Endodermal cell (in vitro differentiated cells): ENCODE measurements at regions not wholly inside any gene's neighbourhood (a gene's known extent, or its start where the extent isn't known, plus 50 kb on each side); places are given as distances from the start of the nearest gene placed in this dataset.

ENCODE experiments used
- DNase-seq: peaks from one replicate; pipeline ENCODE4 v3.0.0-alpha.2; 2017
- H3K27ac ChIP-seq: 2 replicates; pipeline ENCODE4 v1.5.1; 2013; ENCODE audit warnings: mild to moderate bottlenecking, low read depth, low read length, moderate library complexity
- H3K27me3 ChIP-seq: 2 replicates; pipeline ENCODE4 v1.6.1; 2013; ENCODE audit warnings: mild to moderate bottlenecking, low read length, moderate library complexity; ENCODE audit not compliant: insufficient read depth, control insufficient read depth, poor library complexity, severe bottlenecking
- H3K36me3 ChIP-seq: 2 replicates; pipeline ENCODE4 v1.7.0; 2013; ENCODE audit warnings: mild to moderate bottlenecking, low read length, moderate library complexity; ENCODE audit not compliant: control insufficient read depth, insufficient read depth
- H3K4me1 ChIP-seq: one replicate; pipeline ENCODE4 v1.7.0; 2013; ENCODE audit warnings: low read length; ENCODE audit not compliant: control insufficient read depth, insufficient read depth
- H3K4me3 ChIP-seq: 2 replicates; pipeline ENCODE4 v1.5.1; 2013; ENCODE audit warnings: mild to moderate bottlenecking, low read length, moderate library complexity
- H3K9ac ChIP-seq: 2 replicates; pipeline ENCODE4 v1.6.1; 2013; ENCODE audit warnings: mild to moderate bottlenecking, low read length, moderate library complexity; ENCODE audit not compliant: poor library complexity, severe bottlenecking; ENCODE audit errors: extremely low read depth
- H3K9me3 ChIP-seq: 2 replicates; pipeline ENCODE4 v1.6.1; 2013; ENCODE audit warnings: mild to moderate bottlenecking, low read length, moderate library complexity; ENCODE audit not compliant: control insufficient read depth
- H3K27ac Mint-ChIP-seq: 2 replicates; pipeline ENCODE4 v1.8.0; 2020; ENCODE audit warnings: mixed read lengths
- H3K27me3 Mint-ChIP-seq: 2 replicates; pipeline ENCODE4 v1.8.0; 2021; ENCODE audit warnings: mild to moderate bottlenecking, mixed read lengths; ENCODE audit not compliant: insufficient read depth
- H3K36me3 Mint-ChIP-seq: 2 replicates; pipeline ENCODE4 v1.8.0; 2020; ENCODE audit warnings: low read depth, mixed read lengths
- H3K4me1 Mint-ChIP-seq: 2 replicates; pipeline ENCODE4 v1.8.0; 2020; ENCODE audit warnings: mixed read lengths
- H3K4me3 Mint-ChIP-seq: 2 replicates; pipeline ENCODE4 v1.8.0; 2020; ENCODE audit warnings: mild to moderate bottlenecking, moderate library complexity, mixed read lengths
- H3K9me3 Mint-ChIP-seq: 2 replicates; pipeline ENCODE4 v1.8.0; 2020; ENCODE audit warnings: mild to moderate bottlenecking, mixed read lengths
- WGBS, 2 experiments: methylation state at CpG; one replicate each; pipeline versions ENCODE4 v1.1.5 to v1.1.7; 2013; ENCODE audit warnings: missing lambda C conversion rate in 2 of 2, mixed read lengths in 1 of 2; ENCODE audit not compliant: insufficient coverage in 1 of 2, insufficient read length in 1 of 2; 5-methylcytosine and 5-hydroxymethylcytosine counted together
- TF ChIP-seq, protein P1 (sequence below): fragments of 200-600 bp; sonication (generic); conservative IDR thresholded peaks from 2 replicates; pipeline ENCODE4 v1.5.0; 2021; ENCODE audit warnings: antibody characterized with exemption, mild to moderate bottlenecking

- H3K36me3 ChIP-seq = no peaks in the 10 kb centered on the region
- no peaks in the 10 kb centered on the region for H3K27me3 ChIP-seq
- TF ChIP-seq, protein P1, sequence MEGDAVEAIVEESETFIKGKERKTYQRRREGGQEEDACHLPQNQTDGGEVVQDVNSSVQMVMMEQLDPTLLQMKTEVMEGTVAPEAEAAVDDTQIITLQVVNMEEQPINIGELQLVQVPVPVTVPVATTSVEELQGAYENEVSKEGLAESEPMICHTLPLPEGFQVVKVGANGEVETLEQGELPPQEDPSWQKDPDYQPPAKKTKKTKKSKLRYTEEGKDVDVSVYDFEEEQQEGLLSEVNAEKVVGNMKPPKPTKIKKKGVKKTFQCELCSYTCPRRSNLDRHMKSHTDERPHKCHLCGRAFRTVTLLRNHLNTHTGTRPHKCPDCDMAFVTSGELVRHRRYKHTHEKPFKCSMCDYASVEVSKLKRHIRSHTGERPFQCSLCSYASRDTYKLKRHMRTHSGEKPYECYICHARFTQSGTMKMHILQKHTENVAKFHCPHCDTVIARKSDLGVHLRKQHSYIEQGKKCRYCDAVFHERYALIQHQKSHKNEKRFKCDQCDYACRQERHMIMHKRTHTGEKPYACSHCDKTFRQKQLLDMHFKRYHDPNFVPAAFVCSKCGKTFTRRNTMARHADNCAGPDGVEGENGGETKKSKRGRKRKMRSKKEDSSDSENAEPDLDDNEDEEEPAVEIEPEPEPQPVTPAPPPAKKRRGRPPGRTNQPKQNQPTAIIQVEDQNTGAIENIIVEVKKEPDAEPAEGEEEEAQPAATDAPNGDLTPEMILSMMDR = no peak
- no peak overlapping the region for H3K9ac ChIP-seq
- no peak overlapping the region for H3K27ac ChIP-seq
- Mint-ChIP-seq H3K9me3 (no peaks in the 10 kb centered on the region), H3K36me3 (no peaks in the 10 kb centered on the region), H3K4me1 (no peaks in the 10 kb centered on the region), H3K27me3 (no peaks in the 10 kb centered on the region), H3K27ac (no peak overlapping the region), H3K4me3 (no peak overlapping the region)
- 94 to 100% methylated on average over 1 of the region's 1 CpG for whole genome bisulfite sequencing, 2 experiments
- no peaks in the 10 kb centered on the region for H3K4me1 ChIP-seq
- no peak overlapping the region for H3K4me3 ChIP-seq
- no peaks in the 10 kb centered on the region for H3K9me3 ChIP-seq
- no peak for DNase-seq
Measured at GRCh38 chr16:59090541-59090940, 356.4 kb upstream of the GOT2 start.

DNA sequence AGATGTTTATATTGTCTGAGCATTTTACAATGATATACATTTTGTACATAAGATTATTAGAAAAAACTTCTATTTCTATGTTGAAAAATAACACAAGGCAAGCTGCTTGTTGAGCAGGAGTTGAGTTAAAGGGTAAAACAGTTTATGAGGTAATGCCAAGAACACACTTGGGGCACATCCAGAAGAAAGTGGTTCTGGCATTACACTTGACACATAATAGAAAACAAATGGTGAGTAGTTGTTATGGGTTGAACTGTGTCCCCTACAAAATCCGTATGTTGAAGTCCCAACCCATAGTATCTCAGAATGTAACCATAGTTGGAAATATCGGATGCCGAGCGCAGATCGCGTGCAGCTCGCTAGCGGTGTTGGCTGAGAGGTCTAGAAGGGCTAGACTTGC lies 354.3 kb upstream of the GOT2 start:
- TF ChIP-seq, protein P1 = no peak
- Mint-ChIP-seq H3K4me3 (no peak overlapping the region), H3K27me3 (no peaks in the 10 kb centered on the region), H3K9me3 (no peaks in the 10 kb centered on the region), H3K4me1 (no peaks in the 10 kb centered on the region), H3K27ac (no peak overlapping the region), H3K36me3 (no peaks in the 10 kb centered on the region)
- Histone ChIP-seq H3K27ac (no peak overlapping the region), H3K27me3 (no peaks in the 10 kb centered on the region), H3K4me3 (no peak overlapping the region), H3K4me1 (no peaks in the 10 kb centered on the region), H3K9me3 (no peaks in the 10 kb centered on the region), H3K9ac (no peak overlapping the region), H3K36me3 (no peaks in the 10 kb centered on the region)
- WGBS, 2 experiments = 97 to 99% methylated on average over 7 to 8 of the region's 8 CpGs
- no peak for DNase-seq

DNA sequence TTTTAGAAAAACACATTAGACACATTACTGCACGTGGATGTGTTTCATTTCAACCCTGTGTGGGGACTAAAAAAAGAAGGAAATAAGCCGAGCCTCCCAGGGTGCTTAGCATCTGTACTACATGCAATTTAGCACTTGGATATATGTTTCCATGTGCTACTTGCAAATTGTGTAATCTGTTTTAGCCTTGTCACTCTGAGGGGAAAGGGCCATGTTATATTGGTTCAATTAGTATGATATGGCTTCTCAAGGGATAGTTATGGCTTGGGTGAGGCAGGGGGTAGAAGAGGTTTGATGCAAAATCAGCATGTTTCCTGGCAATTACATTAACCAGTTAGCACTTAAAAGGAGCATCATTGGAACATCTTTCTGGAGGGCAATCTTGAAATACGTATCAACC lies 353.5 kb upstream of the GOT2 start:
- no peaks in the 10 kb centered on the region for H3K4me1 Mint-ChIP-seq
- H3K9ac ChIP-seq = no peak overlapping the region
- TF ChIP-seq, protein P1 = no peak
- H3K4me1 ChIP-seq = no peaks in the 10 kb centered on the region
- no peak for DNase-seq
- 85 to 94% methylated on average over 2 to 3 of the region's 3 CpGs for whole genome bisulfite sequencing, 2 experiments
- no peaks in the 10 kb centered on the region for H3K27me3 ChIP-seq
- no peaks in the 10 kb centered on the region for H3K9me3 ChIP-seq
- no peaks in the 10 kb centered on the region for H3K36me3 Mint-ChIP-seq
- no peak overlapping the region for H3K4me3 Mint-ChIP-seq
- no peaks in the 10 kb centered on the region for H3K27me3 Mint-ChIP-seq
- H3K27ac ChIP-seq = no peak overlapping the region
- no peaks in the 10 kb centered on the region for H3K9me3 Mint-ChIP-seq
- no peak overlapping the region for H3K27ac Mint-ChIP-seq
- H3K36me3 ChIP-seq = no peaks in the 10 kb centered on the region
- H3K4me3 ChIP-seq = no peak overlapping the region
